Stimulated activated CD8-positive, alpha-beta memory T cell treated with anti-CD3 and anti-CD28 coated beads, Interleukin-7, amount 100 ng/mL, for 48 hours (primary cell): ENCODE measurements at regions not wholly inside any gene's neighbourhood (a gene's known extent, or its start where the extent isn't known, plus 50 kb on each side); places are given as distances from the start of the nearest gene placed in this dataset.
"Not testable (repeated sequence)": the region's sequence is repeated elsewhere in the genome, so short reads cannot be mapped to it uniquely, and the experiment has no call there.

Experiments
- DNase-seq, 2 donors: peaks; one replicate each; pipeline ENCODE4 v3.0.0-alpha.2; 2020; ENCODE audit warnings: low read depth in 1 of 2; ENCODE audit errors: extremely low read depth in 1 of 2

- no peak for DNase-seq
These were observed 1104.6 kb downstream of the OTOL1 start for GRCh38 chr3:162601101-162601670.

- DNase-seq: no peak
These were observed 1106.0 kb downstream of the OTOL1 start for GRCh38 chr3:162602619-162603018.

GRCh38 chr3:162605651-162606204 is 1109.1 kb downstream of the OTOL1 start:
- no peak for DNase-seq

- no peak for DNase-seq
These were observed 1113.7 kb downstream of the OTOL1 start for GRCh38 chr3:162610261-162610660.

- DNase-seq: no peak
These were observed 1116.4 kb downstream of the OTOL1 start for GRCh38 chr3:162612991-162613390.

- DNase-seq: no peak
These were observed 1129.6 kb downstream of the OTOL1 start for GRCh38 chr3:162626172-162626571.

- no peak for DNase-seq
These were observed 1131.9 kb downstream of the OTOL1 start for GRCh38 chr3:162628531-162628930.

- no peak for DNase-seq
These were observed 1132.8 kb downstream of the OTOL1 start for GRCh38 chr3:162629372-162629771.

- no peak for DNase-seq
These were observed 1136.1 kb downstream of the OTOL1 start for GRCh38 chr3:162632672-162633071.

GRCh38 chr3:162640208-162640607 is 1143.6 kb downstream of the OTOL1 start:
- not testable (repeated sequence) for DNase-seq

- no peak for DNase-seq
These were observed 1144.7 kb downstream of the OTOL1 start for GRCh38 chr3:162641317-162641716.

- no peak for DNase-seq
These were observed 1145.3 kb downstream of the OTOL1 start for GRCh38 chr3:162641907-162642306.

GRCh38 chr3:162643245-162643644 is 1146.6 kb downstream of the OTOL1 start:
- DNase-seq: no peak

GRCh38 chr3:162647321-162647720 is 1150.7 kb downstream of the OTOL1 start:
- no peak for DNase-seq

- DNase-seq: no peak
These were observed 1161.4 kb downstream of the OTOL1 start for GRCh38 chr3:162658003-162658402.

- DNase-seq: no peak
These were observed 1169.2 kb downstream of the OTOL1 start for GRCh38 chr3:162665684-162666391.

- no peak for DNase-seq
These were observed 1170.2 kb downstream of the OTOL1 start for GRCh38 chr3:162666835-162667234.

- DNase-seq: no peak
These were observed 1173.6 kb downstream of the OTOL1 start for GRCh38 chr3:162670181-162670580.

GRCh38 chr3:162677475-162677874 is 1180.9 kb downstream of the OTOL1 start:
- no peak for DNase-seq

GRCh38 chr3:162678941-162679340 is 1182.3 kb downstream of the OTOL1 start:
- no peak for DNase-seq

GRCh38 chr3:162684260-162684659 is 1187.7 kb downstream of the OTOL1 start:
- DNase-seq: no peak

GRCh38 chr3:162699291-162699690 is 1202.7 kb downstream of the OTOL1 start:
- no peak for DNase-seq
